IPS DF 4.7 (cell line): ENCODE measurements at regions not wholly inside any gene's neighbourhood (a gene's known extent, or its start where the extent isn't known, plus 50 kb on each side); places are given as distances from the start of the nearest gene placed in this dataset.

Source experiments
- DNase-seq: peaks from one replicate; pipeline ENCODE4 v3.0.0-alpha.2; 2013; ENCODE audit warnings: low spot score; ENCODE audit errors: extremely low read depth

GRCh38 chr21:14725219-14725618 is 179.1 kb upstream of the SAMSN1 start:
- no peak for DNase-seq

GRCh38 chr21:14722841-14723483 is 176.8 kb upstream of the SAMSN1 start:
- DNase-seq: no peak

GRCh38 chr21:14720237-14720636 is 174.1 kb upstream of the SAMSN1 start:
- DNase-seq: no peak

GRCh38 chr21:14718951-14719350 is 172.8 kb upstream of the SAMSN1 start:
- DNase-seq: no peak

DNA sequence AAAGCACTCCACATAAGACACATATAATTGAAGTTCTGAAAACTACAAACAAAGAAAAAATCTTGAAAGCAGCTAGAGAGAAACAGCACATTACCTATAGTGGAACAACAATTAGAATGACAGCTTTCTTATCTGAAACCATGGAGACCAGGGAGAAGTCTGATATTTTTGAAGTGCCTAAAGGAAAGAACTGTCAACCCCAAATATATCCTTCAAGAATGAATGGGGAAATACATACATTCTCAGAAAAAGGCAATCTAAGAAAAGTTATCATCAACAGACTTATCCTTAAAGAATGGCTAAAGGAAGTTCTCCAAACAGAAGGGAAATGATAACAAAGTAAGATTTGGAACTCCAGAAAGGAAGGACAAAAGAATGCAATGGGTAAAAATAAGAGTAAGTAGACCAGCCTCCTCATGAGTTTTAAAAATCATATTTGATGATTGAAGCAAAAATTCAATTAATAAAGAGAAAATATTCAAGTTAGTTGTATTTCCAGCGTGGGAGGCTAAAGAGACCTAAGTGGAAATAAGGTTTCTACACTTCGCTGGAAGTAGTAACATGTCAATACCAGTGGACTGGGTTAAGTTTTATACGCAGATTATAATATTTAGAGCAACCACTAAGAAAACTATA is 170.8 kb upstream of the SAMSN1 start:
- no peak for DNase-seq

GRCh38 chr21:14713109-14713508 is 167.0 kb upstream of the SAMSN1 start:
- DNase-seq: no peak

DNA sequence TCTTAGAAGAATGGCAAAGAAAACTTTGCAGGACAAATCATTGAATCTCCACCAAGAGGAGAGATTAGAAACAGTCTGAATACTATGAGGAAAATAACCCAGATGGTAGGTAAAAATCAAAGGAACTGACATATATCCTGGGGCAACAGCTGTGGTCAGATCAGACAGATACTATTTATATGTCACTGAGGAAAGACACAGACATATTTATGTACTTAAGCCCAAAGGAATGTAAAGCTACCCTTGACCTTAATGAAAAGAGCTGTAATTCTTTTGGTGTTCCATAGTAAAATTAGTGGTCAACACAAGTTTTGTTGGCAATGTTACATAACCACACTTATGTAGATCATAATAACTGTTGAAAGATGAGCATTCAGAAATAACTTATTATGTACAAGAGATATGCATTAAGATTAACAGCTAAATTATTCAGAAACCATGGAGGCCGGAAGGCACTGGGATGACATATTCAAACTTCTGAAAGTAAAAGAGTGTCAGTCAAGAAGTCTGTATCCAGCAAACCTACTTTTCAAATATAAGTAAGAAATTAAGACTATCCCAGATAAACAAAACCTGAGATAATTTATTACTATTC is 166.1 kb upstream of the SAMSN1 start:
- DNase-seq: no peak

DNA sequence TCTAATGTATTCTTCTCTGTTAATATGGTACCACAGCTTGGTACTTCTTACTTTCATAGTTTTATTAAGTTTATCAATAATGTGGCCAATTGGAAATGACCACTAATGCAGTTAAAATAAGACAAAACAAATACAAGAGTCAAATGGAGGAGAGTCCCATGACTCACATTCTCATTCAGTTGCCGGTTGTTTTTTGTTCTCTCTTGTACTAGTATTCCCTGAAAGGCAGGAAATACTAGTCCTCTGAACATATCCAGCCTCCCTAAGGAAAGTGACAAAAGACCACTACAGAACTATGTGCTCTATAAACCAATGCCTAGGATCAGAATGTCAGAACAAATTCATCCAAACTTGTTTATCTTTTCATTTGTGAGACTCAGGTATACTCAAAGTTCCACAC is 165.2 kb upstream of the SAMSN1 start:
- DNase-seq: no peak

DNA sequence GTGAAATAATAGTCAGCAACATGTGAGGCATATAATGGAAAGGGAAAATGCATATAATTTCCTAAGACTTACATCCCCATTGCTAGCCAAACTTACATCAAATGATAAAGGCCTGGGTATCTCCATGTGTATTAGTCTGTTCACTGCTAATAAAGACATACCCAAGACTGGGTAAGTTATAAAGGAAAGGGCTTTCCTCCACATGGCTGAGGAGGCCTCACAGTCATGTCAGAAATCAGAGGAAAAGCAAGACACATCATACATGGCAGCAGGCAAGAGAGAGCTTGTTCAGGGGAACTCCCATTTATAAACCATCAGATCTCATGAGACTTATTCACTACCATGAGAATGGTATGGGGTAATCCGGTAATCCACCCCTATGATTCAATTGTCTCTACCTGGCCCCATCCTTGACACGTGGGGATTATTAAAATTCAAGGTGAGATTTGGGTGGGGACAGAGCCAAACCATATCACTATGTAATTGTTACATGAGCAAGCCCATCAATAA is 161.5 kb upstream of the SAMSN1 start:
- DNase-seq: no peak

DNA sequence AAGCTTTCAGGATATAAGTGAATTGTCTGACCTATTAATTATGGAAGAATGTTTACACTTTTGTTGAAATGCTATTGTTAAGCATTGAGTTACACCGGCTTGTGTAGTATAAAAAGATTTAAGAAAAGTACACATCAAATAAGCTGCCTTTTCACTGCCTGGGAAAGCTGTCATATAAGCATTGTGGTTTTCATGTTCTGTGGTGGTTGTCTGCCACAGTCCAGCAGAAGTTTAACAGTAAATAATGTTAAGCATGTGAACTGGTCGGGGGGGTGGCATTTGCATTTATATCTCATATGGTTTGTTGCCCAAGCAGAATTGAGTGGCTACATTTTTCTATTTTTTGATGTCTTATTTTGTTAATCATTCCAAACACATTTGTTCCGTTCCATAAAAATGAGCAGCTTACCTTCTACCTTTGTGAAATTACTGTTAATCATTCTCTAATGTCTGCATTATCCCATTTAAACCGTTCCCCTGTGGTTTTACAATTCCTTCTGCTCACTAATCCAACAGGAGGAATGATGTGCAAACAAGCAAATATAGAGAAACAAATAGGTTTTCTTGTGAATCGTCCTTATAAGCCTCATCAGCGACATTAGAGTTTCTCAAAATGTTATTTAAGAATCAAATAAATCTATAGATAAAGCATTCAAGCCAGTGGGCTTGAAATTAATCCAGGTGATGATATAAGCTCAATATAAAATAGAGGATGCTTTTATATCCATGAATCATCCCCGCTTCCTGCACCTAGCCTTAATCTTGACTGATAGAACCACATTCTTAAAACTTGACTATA is 160.8 kb upstream of the SAMSN1 start:
- no peak for DNase-seq

GRCh38 chr21:14699433-14700407 is 153.6 kb upstream of the SAMSN1 start:
- no peak for DNase-seq

DNA sequence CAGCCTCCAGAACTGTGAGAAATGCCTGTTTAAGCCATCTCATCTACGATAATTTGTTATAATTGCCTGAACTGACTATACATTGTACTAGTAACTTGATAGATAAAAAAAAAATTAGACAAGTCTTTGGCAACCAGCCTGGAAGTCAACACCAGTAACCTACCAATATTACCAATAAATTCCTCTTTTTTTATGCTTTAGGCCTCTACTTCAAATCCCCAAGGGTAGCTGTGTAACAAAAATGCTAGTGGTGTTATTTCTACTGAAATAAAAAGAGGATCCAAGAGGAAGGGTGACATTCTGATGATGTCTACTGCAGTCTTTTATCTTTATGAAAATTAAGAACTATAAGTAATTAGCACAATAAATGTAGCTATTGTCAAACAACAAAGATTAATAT is 151.7 kb upstream of the SAMSN1 start:
- DNase-seq: no peak

DNA sequence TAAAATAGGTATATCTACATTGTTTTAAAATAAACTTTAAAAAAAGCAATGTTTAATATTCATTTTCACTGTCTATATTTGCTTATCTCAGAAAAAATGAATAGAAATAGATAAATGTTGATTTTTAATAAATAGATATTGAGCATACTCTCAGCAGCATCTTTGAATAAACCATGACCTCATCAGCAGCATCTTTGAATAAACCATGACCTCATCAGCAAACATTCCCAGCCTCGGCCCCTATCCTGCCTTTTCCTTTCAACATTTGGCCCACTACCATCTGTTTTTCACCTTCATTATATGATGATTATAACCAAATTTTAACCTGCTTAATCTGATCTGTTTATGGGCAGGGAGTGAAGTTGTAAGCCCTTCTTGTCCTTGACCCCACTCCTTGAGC is 148.7 kb upstream of the SAMSN1 start:
- DNase-seq: no peak

DNA sequence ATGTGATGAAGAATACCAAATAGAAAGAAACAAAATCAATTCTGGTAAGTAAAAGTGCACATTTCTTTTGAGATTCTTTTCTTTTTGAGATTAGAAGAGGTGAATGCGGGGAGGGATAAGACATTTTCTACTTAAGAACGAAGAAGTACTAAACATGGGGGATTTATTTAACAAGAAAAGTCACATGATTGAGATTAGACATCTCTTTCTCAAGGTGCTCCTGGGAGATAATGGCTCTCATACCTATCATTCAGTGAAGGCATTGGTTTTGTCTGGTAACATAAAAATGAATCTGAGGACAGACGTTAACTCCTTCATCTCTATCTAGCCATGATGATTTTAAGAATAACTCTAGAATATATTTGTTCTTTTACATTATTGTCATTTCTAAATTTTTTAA is 147.9 kb upstream of the SAMSN1 start:
- no peak for DNase-seq

DNA sequence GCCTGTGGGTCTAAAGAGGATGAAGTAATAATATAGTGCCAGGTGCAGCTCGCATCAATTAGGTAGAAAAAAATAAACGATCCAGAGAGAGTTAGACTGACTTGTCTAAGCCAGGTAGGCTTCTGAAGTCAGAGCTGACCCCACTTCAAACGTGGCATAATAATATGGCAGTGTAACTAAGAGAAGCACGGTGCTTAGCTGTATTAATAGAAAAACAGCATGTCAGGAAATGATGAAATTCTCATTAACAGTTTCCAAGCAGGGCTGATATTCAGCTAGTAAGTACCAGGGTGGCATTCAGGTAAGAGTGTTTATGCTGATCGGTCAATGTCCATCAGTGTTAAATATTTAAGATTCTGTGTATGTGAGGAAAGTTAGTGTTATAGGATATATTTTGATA is 145.8 kb upstream of the SAMSN1 start:
- no peak for DNase-seq

DNA sequence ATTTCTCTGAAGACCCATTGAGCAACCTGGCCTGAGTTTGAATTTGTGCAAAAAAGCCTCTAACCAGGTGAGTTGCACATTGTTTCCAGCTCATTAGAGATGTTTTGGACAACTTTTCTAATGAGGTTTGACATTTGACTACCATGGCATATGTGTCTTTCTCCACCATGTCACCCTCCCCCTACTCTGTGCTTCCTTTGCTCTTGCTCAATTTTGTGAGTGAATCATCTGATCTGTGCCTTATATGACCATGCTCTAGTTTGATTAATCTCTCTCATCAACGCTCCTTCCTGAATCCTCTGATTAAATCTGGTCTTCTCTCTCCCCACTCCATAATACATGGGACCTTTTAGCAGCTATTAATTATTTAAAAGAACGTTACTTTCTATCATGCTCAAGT is 144.8 kb upstream of the SAMSN1 start:
- no peak for DNase-seq

- DNase-seq: no peak
Measured at GRCh38 chr21:14688936-14689335, 142.8 kb upstream of the SAMSN1 start.

- DNase-seq: no peak
Measured at GRCh38 chr21:14688412-14688811, 142.3 kb upstream of the SAMSN1 start.

GRCh38 chr21:14687268-14687625 is 141.1 kb upstream of the SAMSN1 start:
- DNase-seq: no peak

- no peak for DNase-seq
Measured at GRCh38 chr21:14686466-14687267, 140.6 kb upstream of the SAMSN1 start.
